Lower lobe of right lung (tissue), 2 donors: ENCODE measurements at regions not wholly inside any gene's neighbourhood (a gene's known extent, or its start where the extent isn't known, plus 50 kb on each side); places are given as distances from the start of the nearest gene placed in this dataset.

Experiments
- ATAC-seq, 2 donors: fragments of 200-7000 bp; cut with Tn5 transposase; one replicate each; pipeline ENCODE4 v1.9.1; 2020 to 2022; ENCODE audit warnings: mild to moderate bottlenecking in 2 of 2, moderate library complexity in 2 of 2
- DNase-seq: peaks from one replicate; pipeline ENCODE4 v3.0.0-alpha.2; 2020
- H3K27ac ChIP-seq: fragments of 200-600 bp; one replicate; pipeline ENCODE4 v1.8.0; 2022
- H3K27me3 ChIP-seq: fragments of 200-600 bp; one replicate; pipeline ENCODE4 v1.8.0; 2022; ENCODE audit warnings: low read depth
- H3K36me3 ChIP-seq: fragments of 200-600 bp; one replicate; pipeline ENCODE4 v1.8.0; 2022; ENCODE audit warnings: mild to moderate bottlenecking
- H3K4me1 ChIP-seq: fragments of 200-600 bp; one replicate; pipeline ENCODE4 v1.8.0; 2022
- H3K4me3 ChIP-seq: fragments of 200-600 bp; one replicate; pipeline ENCODE4 v1.8.0; 2022; ENCODE audit warnings: mild to moderate bottlenecking
- H3K9me3 ChIP-seq: fragments of 200-600 bp; one replicate; pipeline ENCODE4 v1.8.0; 2022
- CTCF ChIP-seq: fragments of 200-600 bp; IDR thresholded peaks from one replicate; pipeline ENCODE4 v1.8.0; 2022; ENCODE audit warnings: antibody characterized with exemption, mild to moderate bottlenecking
- intact Hi-C: fragments of 100-400 bp; cut with DNase I; formaldehyde crosslinking; loops from one replicate; pipeline ENCODE4 v1.11.0; 2022
- donor health status: DM: no; HTN: yes; CAD: no; lungs with severe emphysema.

- ATAC-seq (no peak), DNase-seq (no peak)
- Histone ChIP-seq H3K27me3 (no peaks in the 10 kb centered on the region), H3K36me3 (no peaks in the 10 kb centered on the region), H3K27ac (no peak overlapping the region), H3K4me3 (no peak overlapping the region), H3K9me3 (no peaks in the 10 kb centered on the region), H3K4me1 (peaks cover 37% of the 10 kb centered on the region)
- TF ChIP-seq CTCF = no peak
- intact Hi-C loops = no loop called here
These were observed 188.7 kb downstream of the HS3ST3A1 start for GRCh38 chr17:13413001-13413400.

- H3K4me1 ChIP-seq = peaks cover 19% of the 10 kb centered on the region
- intact Hi-C loops = no loop called here
- TF ChIP-seq CTCF = no peak
- no peak overlapping the region for H3K4me3 ChIP-seq
- no peaks in the 10 kb centered on the region for H3K27me3 ChIP-seq
- H3K36me3 ChIP-seq = no peaks in the 10 kb centered on the region
- H3K27ac ChIP-seq = peak overlapping the region; percentile 76
- DNase-seq (no peak), ATAC-seq (peak; percentile 88 to 91)
- H3K9me3 ChIP-seq = no peaks in the 10 kb centered on the region
These were observed 190.9 kb downstream of the HS3ST3A1 start for GRCh38 chr17:13410874-13411273.

GRCh38 chr17:13410214-13410613, 191.5 kb downstream of the HS3ST3A1 start:
- intact Hi-C loops = no loop called here
- H3K9me3 ChIP-seq = no peaks in the 10 kb centered on the region
- H3K36me3 ChIP-seq = no peaks in the 10 kb centered on the region
- peak overlapping the region; percentile 76 for H3K27ac ChIP-seq
- no peak for DNase-seq
- no peak overlapping the region for H3K4me3 ChIP-seq
- ATAC-seq = peak in 1 of 2 donors; percentile 42
- TF ChIP-seq CTCF = no peak
- peaks cover 16% of the 10 kb centered on the region for H3K4me1 ChIP-seq
- no peaks in the 10 kb centered on the region for H3K27me3 ChIP-seq

- DNase-seq (no peak), ATAC-seq (no peak)
- no peaks in the 10 kb centered on the region for H3K9me3 ChIP-seq
- H3K36me3 ChIP-seq = no peaks in the 10 kb centered on the region
- no peak for TF ChIP-seq CTCF
- H3K4me1 ChIP-seq = peaks cover 16% of the 10 kb centered on the region
- no peak overlapping the region for H3K27ac ChIP-seq
- H3K27me3 ChIP-seq = no peaks in the 10 kb centered on the region
- no peak overlapping the region for H3K4me3 ChIP-seq
- intact Hi-C loops = no loop called here
These were observed 192.3 kb downstream of the HS3ST3A1 start for GRCh38 chr17:13409455-13409854.

GRCh38 chr17:13407381-13407780, 194.3 kb downstream of the HS3ST3A1 start:
- Histone ChIP-seq H3K4me3 (no peak overlapping the region), H3K4me1 (peaks cover 16% of the 10 kb centered on the region), H3K27ac (no peak overlapping the region), H3K27me3 (no peaks in the 10 kb centered on the region), H3K9me3 (no peaks in the 10 kb centered on the region), H3K36me3 (no peaks in the 10 kb centered on the region)
- ATAC-seq (no peak), DNase-seq (no peak)
- no peak for TF ChIP-seq CTCF
- intact Hi-C loops = no loop called here

GRCh38 chr17:13405807-13406206, 195.9 kb downstream of the HS3ST3A1 start:
- Histone ChIP-seq H3K9me3 (no peaks in the 10 kb centered on the region), H3K27ac (no peak overlapping the region), H3K27me3 (no peaks in the 10 kb centered on the region), H3K4me1 (peaks cover 7% of the 10 kb centered on the region), H3K36me3 (no peaks in the 10 kb centered on the region), H3K4me3 (no peak overlapping the region)
- intact Hi-C loops = no loop called here
- no peak for TF ChIP-seq CTCF
- ATAC-seq (no peak), DNase-seq (no peak)
